Stimulated activated naive CD8-positive, alpha-beta T cell treated with anti-CD3 and anti-CD28 coated beads, Interleukin-15, Interleukin-2, amounts not matched to agents 100 ng/mL and 50 ng/mL, for 24 hours (primary cell): ENCODE measurements at regions not wholly inside any gene's neighbourhood (a gene's known extent, or its start where the extent isn't known, plus 50 kb on each side); places are given as distances from the start of the nearest gene placed in this dataset.
"Not testable (repeated sequence)": the region's sequence is repeated elsewhere in the genome, so short reads cannot be mapped to it uniquely, and the experiment has no call there.

Experiments used
- H3K27ac Mint-ChIP-seq: one replicate; pipeline ENCODE4 v1.8.0; 2021; ENCODE audit warnings: mild to moderate bottlenecking, mixed read lengths
- H3K27me3 Mint-ChIP-seq: one replicate; pipeline ENCODE4 v1.8.0; 2021; ENCODE audit warnings: mixed read lengths
- H3K36me3 Mint-ChIP-seq: one replicate; pipeline ENCODE4 v1.8.0; 2021; ENCODE audit warnings: low read depth, mixed read lengths
- H3K4me1 Mint-ChIP-seq: one replicate; pipeline ENCODE4 v1.8.0; 2021; ENCODE audit warnings: low read depth, mixed read lengths
- H3K4me3 Mint-ChIP-seq: one replicate; pipeline ENCODE4 v1.8.0; 2021; ENCODE audit warnings: mild to moderate bottlenecking, mixed read lengths
- H3K9me3 Mint-ChIP-seq: one replicate; pipeline ENCODE4 v1.8.0; 2021; ENCODE audit warnings: mixed read lengths

GRCh38 chr11:122197066-122197987 lies 81.3 kb upstream of the BLID start:
- Mint-ChIP-seq H3K27me3 (peaks cover 11% of the 10 kb centered on the region), H3K27ac (no peak overlapping the region), H3K9me3 (no peaks in the 10 kb centered on the region), H3K4me1 (no peaks in the 10 kb centered on the region), H3K36me3 (no peaks in the 10 kb centered on the region), H3K4me3 (no peak overlapping the region)

DNA sequence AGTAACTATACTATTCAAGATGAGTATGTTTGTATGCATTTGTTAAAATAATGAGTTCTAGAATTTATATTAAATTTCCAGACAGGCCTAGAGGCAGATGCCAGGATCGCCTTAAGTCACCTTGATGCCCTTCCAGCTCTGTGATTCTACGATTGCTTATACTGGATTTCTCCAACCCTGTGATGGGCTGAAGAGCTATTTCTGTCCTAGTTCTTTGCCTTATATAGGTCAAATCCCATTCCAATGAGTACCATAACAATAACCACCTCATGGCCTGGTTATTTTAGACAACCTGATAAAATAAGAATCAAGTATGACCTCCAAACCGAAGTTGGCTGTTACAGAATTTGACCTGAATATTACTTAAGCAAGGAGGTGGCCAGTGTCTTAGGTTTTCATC lies 79.8 kb upstream of the BLID start:
- no peak overlapping the region for H3K4me3 Mint-ChIP-seq
- no peaks in the 10 kb centered on the region for H3K9me3 Mint-ChIP-seq
- no peak overlapping the region for H3K27ac Mint-ChIP-seq
- no peaks in the 10 kb centered on the region for H3K4me1 Mint-ChIP-seq
- peaks cover 5% of the 10 kb centered on the region for H3K27me3 Mint-ChIP-seq
- no peaks in the 10 kb centered on the region for H3K36me3 Mint-ChIP-seq

GRCh38 chr11:122193881-122194480 lies 78.0 kb upstream of the BLID start:
- not testable (repeated sequence) for H3K27me3 Mint-ChIP-seq, H3K4me3 Mint-ChIP-seq, H3K4me1 Mint-ChIP-seq, H3K27ac Mint-ChIP-seq, H3K9me3 Mint-ChIP-seq, H3K36me3 Mint-ChIP-seq

DNA sequence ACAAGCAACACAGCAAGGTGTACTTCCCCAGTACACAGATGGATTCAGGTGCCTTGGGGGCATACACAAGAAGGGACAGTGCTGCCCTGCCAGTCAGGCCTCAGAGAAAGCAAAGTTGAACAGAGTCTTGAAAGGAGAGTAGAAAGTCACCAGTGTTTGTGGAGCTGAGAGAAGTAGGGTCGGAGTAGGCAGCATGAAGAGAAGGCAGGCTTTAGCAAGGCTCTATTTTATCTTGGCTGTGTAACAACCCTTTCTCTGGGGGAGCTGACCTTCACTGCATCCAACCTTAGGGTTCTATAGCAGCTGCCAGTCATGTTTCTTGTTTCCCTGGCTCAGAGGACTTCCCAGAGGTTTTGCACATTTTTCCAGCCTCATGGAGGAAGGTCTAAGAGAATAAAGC lies 77.4 kb upstream of the BLID start:
- Mint-ChIP-seq H3K36me3 (no peaks in the 10 kb centered on the region), H3K9me3 (no peaks in the 10 kb centered on the region), H3K27me3 (peaks cover 9% of the 10 kb centered on the region), H3K4me3 (no peak overlapping the region), H3K27ac (no peak overlapping the region), H3K4me1 (no peaks in the 10 kb centered on the region)

- no peaks in the 10 kb centered on the region for H3K36me3 Mint-ChIP-seq
- no peak overlapping the region for H3K4me3 Mint-ChIP-seq
- no peaks in the 10 kb centered on the region for H3K9me3 Mint-ChIP-seq
- peaks cover 9% of the 10 kb centered on the region for H3K27me3 Mint-ChIP-seq
- H3K4me1 Mint-ChIP-seq: no peaks in the 10 kb centered on the region
- no peak overlapping the region for H3K27ac Mint-ChIP-seq
Observed at GRCh38 chr11:122192634-122193255, 76.7 kb upstream of the BLID start.

- Mint-ChIP-seq H3K4me1 (no peaks in the 10 kb centered on the region), H3K4me3 (no peak overlapping the region), H3K27ac (no peak overlapping the region), H3K9me3 (no peaks in the 10 kb centered on the region), H3K36me3 (no peaks in the 10 kb centered on the region), H3K27me3 (peaks cover 4% of the 10 kb centered on the region)
Observed at GRCh38 chr11:122190768-122191167, 74.8 kb upstream of the BLID start.

DNA sequence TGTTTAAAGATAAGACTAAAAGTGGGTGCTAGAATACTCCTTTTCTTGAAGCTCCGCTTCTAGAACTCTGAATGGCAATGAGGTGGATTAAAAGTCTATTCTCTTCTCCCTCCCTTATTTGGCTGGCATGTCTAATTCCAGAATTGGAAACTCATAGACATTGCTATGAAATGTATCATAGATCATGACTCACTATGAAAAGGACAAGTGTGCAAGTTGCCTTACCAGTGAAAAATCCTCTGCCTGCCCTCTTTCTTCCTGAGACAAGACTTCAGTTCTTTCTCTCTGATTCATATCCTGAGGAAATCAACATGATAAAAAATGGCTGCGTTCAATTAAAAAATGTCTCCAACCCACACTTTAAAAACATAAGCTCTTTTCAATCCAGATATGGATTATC lies 73.2 kb upstream of the BLID start:
- H3K4me1 Mint-ChIP-seq: no peaks in the 10 kb centered on the region
- no peak overlapping the region for H3K4me3 Mint-ChIP-seq
- peaks cover 14% of the 10 kb centered on the region for H3K27me3 Mint-ChIP-seq
- H3K36me3 Mint-ChIP-seq: no peaks in the 10 kb centered on the region
- H3K27ac Mint-ChIP-seq: no peak overlapping the region
- H3K9me3 Mint-ChIP-seq: no peaks in the 10 kb centered on the region

DNA sequence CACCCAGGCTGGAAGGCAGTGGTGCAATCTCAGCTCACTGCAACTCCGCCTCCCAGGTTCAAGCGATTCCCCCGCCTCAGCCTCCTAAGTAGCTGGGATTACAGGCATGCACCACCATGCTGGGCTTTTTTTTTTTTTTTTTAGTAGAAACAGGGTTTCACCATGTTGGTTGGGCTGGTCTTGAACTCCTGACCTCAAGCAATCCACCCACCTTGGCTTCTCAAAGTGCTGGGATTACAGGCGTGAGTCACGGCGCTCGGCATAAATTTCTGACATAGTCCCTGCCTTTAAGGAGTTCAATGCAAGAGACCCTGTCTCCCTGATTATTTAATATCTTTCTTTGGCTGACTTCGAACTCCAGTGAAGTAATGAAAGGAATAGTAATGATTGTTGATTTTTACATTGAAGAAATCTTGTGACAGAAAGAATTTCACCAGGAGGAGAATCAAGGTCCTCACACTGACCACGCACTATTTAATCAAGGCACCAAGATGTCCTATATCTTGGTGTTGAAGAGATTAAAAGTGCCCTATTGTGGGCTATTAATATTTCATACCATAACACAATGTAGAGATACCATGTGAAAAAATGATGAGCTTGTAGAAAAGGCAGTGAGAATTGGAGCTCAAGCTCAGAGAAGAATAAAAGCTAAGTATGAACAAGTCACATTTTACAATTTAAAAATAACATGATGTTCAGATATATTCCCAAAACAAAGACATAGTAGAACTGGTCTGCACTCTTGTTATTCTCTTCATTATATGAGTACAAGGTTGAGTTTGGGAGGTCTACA lies 71.6 kb upstream of the BLID start:
- Mint-ChIP-seq H3K27me3 (peaks cover 18% of the 10 kb centered on the region), H3K4me1 (no peaks in the 10 kb centered on the region), H3K27ac (no peak overlapping the region), H3K36me3 (no peaks in the 10 kb centered on the region), H3K4me3 (no peak overlapping the region), H3K9me3 (no peaks in the 10 kb centered on the region)

GRCh38 chr11:122186439-122187080 lies 70.5 kb upstream of the BLID start:
- Mint-ChIP-seq H3K9me3 (no peaks in the 10 kb centered on the region), H3K27me3 (peaks cover 21% of the 10 kb centered on the region), H3K27ac (no peak overlapping the region), H3K4me3 (no peak overlapping the region), H3K36me3 (no peaks in the 10 kb centered on the region), H3K4me1 (no peaks in the 10 kb centered on the region)

DNA sequence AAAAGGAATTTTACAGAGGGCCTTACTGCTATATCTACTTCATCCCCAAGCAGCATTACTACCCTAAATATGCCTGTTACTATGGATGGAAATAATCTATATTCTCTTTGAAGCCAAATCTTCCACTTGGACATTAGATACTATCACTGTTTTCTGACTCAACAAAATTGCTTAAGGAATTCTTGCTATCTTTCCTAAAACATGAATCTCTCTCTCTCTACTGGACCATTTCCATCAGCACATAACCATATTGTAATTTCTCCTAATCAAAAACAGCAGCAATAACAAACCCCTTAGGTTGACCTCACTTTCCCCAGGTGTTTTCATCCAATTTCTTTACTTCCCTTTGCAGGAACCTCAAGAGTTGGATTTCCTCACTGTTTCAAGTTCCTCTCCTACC lies 67.9 kb upstream of the BLID start:
- H3K4me3 Mint-ChIP-seq: no peak overlapping the region
- H3K27me3 Mint-ChIP-seq: peaks cover 21% of the 10 kb centered on the region
- H3K4me1 Mint-ChIP-seq: no peaks in the 10 kb centered on the region
- no peaks in the 10 kb centered on the region for H3K36me3 Mint-ChIP-seq
- no peak overlapping the region for H3K27ac Mint-ChIP-seq
- H3K9me3 Mint-ChIP-seq: no peaks in the 10 kb centered on the region

DNA sequence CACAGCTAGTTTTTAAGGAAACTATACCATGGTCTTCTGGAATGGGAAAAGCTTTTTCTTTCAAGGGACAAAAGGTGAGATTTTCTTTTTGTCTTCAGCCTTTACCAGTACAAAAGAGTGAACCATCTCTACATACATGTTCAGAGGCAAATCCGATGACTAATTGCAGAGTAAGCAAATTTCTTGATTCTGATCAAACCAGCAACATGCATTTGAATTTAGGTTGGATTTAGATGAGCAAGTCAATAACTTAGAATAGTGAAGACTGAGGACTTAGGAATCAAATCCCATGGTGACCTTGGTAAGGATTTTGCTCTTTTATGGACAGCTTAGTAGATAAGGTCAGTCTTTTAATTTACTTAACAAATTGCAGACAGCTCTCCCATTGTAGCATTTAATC lies 65.9 kb upstream of the BLID start:
- no peak overlapping the region for H3K27ac Mint-ChIP-seq
- H3K36me3 Mint-ChIP-seq: no peaks in the 10 kb centered on the region
- H3K27me3 Mint-ChIP-seq: peaks cover 21% of the 10 kb centered on the region
- no peaks in the 10 kb centered on the region for H3K9me3 Mint-ChIP-seq
- H3K4me3 Mint-ChIP-seq: no peak overlapping the region
- H3K4me1 Mint-ChIP-seq: no peaks in the 10 kb centered on the region

DNA sequence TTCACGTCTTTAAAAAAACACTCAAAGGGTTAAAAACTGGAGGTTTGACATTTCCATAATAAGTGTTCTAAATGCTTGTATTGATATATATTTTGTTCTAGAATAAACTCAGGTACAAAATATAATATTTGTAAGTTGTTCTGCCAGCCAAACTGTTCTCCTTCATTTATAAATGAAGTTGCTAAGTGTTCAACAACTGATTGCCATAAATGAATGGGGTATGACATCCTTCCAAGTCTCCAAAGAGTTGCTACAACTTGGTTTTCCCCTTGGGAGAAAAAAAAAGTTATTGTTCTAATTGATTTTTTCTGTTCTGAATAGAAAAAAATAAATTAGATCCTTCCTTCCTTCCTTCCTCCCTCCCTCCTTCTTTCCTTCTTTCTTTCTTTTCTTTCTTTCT lies 65.4 kb upstream of the BLID start:
- no peaks in the 10 kb centered on the region for H3K4me1 Mint-ChIP-seq
- no peak overlapping the region for H3K27ac Mint-ChIP-seq
- H3K4me3 Mint-ChIP-seq: no peak overlapping the region
- H3K27me3 Mint-ChIP-seq: peaks cover 21% of the 10 kb centered on the region
- H3K9me3 Mint-ChIP-seq: no peaks in the 10 kb centered on the region
- H3K36me3 Mint-ChIP-seq: no peaks in the 10 kb centered on the region

DNA sequence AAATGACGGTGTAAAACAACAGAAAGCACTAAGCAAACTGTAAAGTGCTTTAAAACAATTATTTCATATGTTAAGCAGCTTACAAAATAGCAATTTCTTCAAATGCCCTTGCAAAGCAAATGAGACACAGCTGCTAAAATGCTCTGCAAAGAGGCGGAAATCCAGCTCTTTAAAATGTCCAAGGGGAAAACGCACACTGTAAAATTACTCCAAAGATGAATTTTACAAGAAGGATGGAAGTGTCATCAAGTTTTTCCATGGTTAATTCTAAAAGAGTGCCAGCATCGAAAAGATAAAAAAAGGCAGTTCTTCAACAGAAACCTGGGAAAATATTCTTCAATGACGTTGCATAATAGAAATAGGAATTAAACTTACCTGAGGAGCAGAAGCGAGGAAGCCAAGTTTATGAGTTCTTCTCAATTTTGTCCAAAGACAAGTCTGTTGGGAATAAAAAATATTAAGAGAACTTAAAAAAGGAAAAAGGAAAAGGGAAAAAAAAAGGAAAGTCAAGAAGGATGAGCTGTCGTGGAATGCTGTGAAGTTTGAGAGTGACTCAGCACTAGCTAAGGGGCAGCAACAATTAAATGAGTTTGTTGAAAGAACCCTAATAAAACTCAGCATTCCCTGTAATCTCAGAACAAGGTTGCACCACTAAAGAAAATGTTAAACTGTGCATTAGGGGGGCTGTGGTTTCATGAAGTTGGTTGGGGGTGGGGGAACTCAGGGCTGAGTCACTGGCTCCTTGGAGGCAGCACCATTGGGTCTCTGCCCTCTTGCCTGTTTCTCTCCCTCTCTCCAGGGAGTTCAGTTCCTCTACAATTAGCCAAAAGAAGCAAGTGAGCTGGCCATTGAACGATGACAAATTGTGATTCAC lies 64.2 kb upstream of the BLID start:
- Mint-ChIP-seq H3K9me3 (no peaks in the 10 kb centered on the region), H3K4me1 (no peaks in the 10 kb centered on the region), H3K36me3 (no peaks in the 10 kb centered on the region), H3K27ac (no peak overlapping the region), H3K4me3 (no peak overlapping the region), H3K27me3 (peaks cover 16% of the 10 kb centered on the region)

- H3K36me3 Mint-ChIP-seq: no peaks in the 10 kb centered on the region
- no peak overlapping the region for H3K4me3 Mint-ChIP-seq
- no peak overlapping the region for H3K27ac Mint-ChIP-seq
- H3K27me3 Mint-ChIP-seq: peaks cover 6% of the 10 kb centered on the region
- no peaks in the 10 kb centered on the region for H3K4me1 Mint-ChIP-seq
- H3K9me3 Mint-ChIP-seq: no peaks in the 10 kb centered on the region
Observed at GRCh38 chr11:122178795-122179194, 62.8 kb upstream of the BLID start.
